Stimulated activated CD4-positive, alpha-beta T cell treated with anti-CD3 and anti-CD28 coated beads, Interleukin-2, amount 100 ng/mL, for 24 hours (primary cell): ENCODE measurements at regions not wholly inside any gene's neighbourhood (a gene's known extent, or its start where the extent isn't known, plus 50 kb on each side); places are given as distances from the start of the nearest gene placed in this dataset.
"Not testable (repeated sequence)": the region's sequence is repeated elsewhere in the genome, so short reads cannot be mapped to it uniquely, and the experiment has no call there.

Experiments used
- DNase-seq, 2 donors: peaks; one replicate each; pipeline ENCODE4 v3.0.0-alpha.2; 2020

DNA sequence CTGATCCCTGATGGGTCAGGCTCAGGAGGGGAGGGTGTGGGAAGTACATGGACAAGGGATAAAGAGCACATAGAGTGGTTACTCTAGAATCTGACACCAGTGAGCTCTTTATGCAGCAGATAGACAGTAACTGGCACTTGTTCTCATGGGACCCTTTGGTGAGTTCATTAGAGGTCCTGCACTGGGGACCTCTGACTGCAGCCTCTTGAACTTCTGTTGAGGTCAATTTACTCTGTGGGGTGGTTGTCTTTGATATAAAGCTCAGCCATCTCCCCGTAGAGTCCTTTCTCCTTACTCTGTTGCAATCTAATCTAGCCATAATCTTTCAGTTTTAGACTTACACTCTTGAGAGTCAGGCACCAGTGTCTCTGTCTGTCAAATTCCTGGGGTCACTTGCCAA, 222.4 kb downstream of the GPAT3 start:
- DNase-seq, result no peak

DNA sequence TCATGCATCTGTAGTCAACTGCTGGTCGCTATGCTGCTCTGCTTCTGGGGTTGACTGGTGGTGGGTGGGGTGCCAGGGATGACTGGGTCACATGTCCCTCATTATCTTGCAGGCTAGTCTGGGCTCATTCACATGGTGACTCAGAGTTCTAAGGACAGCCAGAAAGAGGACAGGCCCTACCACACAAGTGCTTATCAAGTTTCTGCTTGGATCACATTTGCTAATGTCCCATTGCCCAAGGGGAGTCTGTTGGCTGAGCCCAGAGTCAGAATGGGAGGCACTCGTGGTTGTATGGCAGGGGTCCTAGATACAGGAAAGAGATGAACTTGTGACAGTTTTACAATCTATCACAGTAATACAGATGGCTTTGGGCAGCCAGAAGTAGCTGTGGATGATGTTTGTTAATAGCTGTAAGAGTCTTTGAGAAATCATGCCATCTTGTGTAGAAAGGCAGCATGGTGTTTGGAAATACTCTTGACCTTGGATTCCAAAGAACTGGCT, 221.3 kb downstream of the GPAT3 start:
- DNase-seq, result no peak

DNA sequence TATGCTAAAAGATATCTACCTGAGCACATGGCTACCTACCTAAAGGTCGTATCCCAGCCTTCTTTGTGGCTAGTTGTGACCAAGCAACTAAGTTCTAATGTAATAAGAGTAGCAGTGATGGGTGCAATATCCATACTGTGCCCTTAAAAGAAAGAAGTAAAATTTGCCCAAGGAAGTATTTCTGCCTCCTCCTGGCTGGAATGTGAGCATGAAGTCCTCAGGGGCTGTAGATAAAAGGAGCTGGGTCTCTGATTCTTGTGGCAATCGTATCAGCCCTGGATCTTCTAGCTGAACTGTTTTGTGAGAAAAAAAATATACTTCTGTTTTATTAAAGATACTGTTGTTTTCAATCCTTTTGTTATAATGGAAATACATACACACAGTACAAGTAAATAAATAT, 217.4 kb downstream of the GPAT3 start:
- no peak for DNase-seq

DNA sequence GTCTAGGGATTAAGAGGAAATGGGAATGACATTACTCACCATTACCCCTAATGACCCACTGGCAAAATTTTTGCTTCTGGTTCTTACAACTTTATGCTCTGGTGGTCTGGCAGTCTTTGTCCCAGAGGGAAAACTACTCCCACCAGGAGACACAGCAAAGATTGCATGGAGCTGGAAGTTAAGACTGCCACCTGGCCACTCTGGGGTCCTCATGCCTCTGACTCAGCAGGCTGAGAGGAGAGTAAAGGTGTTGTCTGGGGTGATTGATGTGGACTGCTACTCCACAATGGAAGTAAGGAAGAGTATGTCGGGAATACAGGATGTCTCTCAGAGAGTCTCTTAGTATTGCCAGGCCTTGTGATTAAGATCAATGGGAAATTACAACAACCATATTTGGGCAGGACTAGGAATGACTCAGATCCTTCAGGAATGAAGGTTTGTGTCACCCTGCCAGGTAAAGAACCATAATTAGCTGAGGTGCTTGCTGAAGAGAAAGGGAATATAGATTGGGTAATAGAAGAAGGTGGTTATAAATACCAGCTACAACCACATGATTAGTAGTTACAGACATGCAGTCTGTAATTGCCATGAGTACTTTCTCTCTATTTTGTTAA, 215.5 kb downstream of the GPAT3 start:
- DNase-seq, result no peak

DNA sequence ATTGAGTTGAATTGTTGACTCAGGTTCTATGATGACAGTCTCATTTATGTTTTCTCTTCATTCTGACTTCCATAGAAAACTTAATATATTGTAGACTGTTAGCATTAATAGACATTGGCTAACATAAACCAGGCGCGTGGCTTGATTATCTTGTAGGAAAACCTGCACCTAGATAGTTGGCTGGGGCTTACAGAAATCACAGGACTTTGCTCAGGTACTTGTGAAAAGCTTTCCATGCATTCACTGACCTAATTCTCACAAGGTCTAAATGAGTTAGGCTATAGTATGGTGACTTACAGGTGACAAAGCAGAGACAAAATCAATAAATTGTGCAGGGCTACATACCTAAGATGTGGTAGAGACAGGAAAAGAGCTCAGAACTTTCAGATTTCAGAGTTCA, 212.8 kb downstream of the GPAT3 start:
- no peak for DNase-seq

DNA sequence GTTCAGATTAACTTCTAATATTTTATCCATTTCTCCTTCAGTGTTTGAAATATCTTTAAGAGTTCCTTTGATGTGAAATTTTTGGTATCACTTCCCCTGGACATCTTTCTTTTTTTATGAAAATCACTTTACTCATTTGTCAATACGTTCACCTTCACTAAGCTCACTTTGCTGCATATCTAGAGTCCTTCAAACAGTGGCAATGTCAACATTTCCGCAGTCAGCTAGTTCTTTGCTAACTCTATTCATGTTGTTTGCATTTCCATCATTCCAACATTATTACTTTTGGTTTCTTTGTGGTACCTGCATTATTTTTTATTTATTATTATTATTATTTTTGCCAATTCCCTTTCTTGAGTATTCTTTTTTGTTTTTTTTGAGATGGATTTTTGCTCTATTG, 203.0 kb downstream of the GPAT3 start:
- no peak for DNase-seq

DNA sequence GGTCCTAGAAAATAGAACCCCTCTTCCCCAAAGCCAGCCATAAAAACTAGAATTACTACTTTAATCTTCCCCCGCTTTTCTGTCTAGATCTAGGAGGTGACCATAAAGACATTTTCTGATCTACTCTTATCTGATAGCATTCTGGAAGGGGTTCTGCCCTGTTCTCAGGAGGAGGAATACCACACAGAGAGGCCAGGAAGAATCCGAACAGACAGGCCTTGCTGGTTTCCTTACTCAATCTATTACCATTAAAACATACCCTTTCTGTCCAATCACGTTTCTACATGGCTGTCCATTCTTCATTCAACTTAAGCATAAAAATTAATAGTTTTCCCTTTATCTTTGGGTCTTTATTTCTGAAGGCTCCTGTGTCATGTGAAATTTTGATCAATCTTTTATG, 198.7 kb downstream of the GPAT3 start:
- DNase-seq, result no peak

DNA sequence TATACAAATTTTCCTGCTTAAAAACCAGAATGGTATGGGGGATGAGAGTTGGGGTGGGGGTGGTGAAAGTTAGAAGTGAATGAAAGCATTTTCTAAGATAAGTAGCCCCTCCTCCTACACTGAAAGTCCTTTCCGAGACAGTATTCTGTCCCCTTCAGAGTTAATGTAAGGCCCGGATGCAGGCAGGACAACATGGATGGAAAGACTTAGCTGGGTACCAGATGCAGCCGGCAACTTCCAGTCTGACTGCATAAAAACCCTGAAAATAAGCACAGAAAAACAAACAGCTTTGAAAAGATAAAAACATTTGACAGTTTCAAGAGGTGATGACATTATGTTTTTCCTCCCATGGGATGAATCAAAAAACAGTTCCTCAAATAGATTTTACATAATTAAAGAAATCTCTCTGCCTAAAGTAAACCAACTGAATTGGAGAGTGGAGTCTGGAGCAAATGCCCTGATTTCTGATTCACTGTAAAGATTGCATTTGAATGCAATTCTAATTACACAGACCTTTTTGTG, 196.3 kb downstream of the GPAT3 start:
- no peak for DNase-seq

DNA sequence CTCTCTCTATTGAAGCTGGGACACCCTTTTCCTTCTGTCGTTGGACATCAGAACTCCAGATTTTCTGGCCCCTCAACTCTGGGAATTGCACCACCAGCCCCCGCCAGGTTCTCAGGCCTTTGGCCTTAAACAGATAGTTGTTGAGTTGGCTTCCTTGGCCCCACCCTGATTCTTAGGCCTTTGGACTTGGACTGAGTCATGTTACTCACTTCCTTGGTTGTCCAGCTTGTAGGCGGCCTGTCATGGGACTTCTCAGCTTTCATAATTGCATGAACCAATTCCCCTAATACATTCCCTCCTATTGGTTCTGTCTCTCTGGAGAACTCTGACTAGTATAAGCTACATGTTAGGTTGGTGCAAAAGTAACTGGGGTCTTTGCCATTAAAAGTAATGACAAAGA, 195.7 kb downstream of the GPAT3 start:
- no peak for DNase-seq

DNA sequence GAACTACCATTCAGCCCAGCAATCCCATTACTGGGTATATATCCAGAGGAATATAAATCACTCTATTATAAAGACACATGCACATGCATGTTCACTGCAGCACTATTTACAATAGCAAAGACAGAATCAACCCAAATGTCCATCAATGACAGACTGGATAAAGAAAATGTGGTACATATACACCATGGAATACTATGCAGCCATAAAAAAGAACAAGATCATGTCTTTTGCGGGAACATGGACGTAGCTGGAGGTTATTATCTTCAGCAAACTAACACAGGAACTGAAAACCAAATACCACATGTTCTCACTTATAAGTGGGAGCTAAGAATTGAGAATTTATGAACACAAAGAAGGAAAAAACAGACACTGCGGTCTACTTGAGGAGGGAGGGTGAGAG, 195.1 kb downstream of the GPAT3 start:
- not testable (repeated sequence) for DNase-seq

DNA sequence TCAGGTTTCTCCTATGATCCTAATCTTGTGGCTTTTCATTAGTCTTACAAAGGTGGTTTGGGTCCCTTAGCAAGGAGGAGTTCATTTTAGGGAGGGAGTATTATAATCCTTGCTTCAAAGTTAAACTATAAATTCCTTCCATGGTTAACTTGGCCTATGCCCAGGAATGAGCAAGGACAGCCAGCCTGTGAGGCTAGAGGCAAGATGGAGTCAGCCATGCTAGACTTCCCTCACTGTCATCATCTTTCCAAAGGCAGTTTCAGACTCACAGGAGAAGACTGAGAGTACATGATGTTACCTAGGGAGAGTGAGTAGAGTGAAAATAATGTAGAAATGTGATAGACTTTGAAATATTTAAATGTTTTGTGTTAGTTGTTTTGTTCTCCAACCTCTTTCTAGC, 192.3 kb downstream of the GPAT3 start:
- DNase-seq, result no peak

DNA sequence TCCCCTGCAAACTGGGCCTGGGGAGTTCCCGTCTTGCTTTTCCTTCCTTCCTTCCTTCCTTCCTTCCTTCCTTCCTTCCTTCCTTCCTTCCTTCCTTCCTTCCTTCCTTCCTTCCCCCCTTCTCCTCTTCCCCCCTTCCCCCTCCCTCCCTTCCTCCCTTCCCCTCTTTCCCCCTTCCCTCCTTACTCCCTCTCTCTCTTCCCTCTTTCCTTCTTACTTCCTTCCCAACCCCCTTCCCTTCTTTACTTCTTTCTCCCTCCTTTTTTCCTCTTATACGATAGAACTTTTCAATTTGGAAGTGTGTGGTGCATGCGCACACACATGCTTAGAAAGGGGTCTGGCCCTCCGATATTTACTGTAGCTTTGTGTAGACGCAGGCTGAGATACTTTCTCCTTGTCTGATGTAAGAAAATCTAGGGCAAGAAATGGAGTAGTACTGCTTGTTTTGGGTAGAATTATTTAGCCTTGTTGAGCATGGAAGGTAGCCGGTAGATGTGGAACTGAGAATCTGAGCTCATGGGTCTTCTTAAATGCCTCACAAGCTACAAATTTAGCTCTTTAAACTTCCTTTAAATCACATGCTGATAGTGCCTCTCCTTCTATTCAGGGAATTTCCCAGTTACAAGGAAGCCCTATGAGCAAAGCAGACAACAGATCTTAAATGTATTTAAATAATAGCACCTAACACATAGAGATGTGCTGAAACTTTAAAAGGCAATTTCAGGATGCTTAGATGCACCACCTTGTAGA, 189.6 kb downstream of the GPAT3 start:
- no peak for DNase-seq

DNA sequence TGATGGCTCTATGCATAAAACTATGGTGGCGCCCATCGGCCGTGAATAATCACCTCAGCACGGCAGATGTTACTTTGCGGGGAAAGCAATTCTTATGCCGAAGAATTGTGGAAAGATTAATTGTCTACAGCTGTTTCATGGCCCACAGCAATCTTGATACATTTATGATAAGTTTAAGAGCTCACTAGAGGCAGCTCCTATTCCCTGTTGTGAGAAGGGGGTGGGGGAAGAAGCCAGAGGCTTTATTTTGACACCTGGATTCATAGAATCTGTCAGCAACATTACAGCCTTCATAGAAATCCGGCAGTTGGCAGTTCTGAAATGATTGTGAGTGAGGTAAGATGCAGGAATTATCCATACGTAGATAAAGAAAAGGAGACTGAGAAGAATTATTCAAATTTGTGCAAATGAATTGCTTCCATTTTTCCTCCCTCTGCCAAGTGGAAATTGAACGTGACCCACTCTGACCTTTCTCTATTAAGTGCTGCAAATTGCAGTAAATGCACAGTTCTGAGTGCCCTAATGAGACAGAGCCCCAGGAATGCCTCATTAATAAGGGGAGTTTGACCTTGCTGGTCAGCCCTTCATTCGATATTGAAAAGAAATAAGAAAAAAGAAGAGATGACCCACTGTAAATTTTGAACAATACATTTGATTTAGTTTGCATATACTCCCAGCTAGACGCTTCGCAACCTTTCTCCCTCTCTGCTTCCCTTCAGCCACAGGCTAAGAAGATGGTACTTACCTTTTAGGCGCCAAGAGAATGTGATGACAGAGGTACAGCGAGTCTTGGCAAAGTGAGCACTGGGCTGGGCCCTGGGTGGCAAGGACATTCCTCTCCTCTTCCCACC, 188.8 kb downstream of the GPAT3 start:
- no peak for DNase-seq

DNA sequence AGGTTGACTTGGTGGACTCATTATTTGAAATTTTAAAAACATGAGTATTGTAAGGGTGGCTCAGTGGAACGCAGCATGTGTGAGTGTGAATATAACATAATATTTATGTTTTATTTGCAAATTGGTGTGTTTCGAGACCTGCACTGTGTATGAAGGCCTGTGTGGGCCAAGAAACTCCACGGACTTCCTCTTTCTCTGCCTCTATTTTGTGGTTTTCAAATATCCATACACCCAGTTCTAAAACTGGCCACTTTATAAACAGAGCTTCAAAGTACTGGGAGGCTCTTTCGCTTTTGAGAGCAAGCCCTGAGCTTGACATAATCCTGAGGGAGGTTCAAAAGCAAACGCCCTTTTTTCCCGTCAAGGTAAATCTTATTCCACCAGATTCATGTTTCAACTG, 187.7 kb downstream of the GPAT3 start:
- no peak for DNase-seq

DNA sequence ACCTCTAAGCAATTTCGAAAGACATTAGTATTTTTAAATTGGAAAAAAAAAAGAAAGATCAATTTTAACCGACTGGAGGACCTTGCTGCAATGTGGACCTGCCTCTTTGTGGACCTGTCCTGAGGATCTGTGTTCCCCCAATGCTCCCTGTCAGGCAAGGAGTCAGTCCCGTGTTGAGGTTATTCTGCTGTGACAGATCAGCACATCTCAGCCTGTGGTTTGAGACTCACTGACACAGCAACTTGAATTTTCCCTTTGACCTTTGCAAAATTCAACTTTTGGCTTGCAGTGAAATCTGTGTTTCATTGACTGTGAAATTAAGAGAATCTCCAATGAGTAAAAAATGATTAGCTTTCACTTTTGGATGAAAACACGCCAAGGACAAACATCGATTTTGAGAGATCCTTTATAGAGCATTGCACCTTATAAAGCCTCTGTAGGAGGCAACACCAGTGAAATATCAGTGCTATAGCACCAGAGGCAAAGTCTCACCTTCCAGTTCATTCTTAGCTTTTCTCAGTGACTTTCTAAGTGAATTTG, 186.9 kb downstream of the GPAT3 start:
- DNase-seq, result no peak

DNA sequence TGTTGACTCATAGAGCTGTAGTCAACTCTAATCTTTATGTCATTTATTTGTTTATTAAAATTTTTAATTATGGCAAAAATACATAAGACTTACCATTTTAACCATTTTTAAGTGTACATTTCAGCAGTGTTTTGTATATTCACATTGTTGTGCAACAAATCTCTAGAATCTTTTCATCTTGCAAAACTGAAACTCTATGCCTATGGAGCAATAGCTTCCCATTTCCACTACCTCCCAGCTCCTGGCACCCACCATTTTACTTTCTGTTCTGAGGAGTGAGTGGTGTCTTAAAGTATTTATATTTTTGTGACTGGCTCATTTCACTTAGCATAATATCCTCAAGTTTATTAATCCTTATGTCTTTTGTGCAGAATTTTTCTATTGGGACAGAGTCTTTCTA, 181.0 kb downstream of the GPAT3 start:
- no peak for DNase-seq

DNA sequence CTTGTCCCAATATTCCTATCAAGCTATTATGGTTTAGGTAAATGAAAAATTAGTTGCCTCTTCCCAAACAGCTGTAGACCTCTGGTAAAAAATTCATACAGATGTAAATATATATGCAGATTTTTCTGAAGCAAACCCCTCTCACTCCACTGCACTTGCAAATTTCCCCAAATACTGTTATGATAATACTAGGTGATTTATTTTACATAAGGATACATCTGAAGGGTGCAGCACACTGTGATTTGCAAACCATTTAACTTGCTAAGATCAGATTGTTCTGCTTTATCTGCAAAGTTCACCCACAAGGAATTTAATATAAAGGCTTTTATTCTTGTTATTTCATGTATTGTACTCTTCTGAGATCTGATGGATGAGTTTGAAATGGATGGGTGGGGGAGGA, 177.0 kb downstream of the GPAT3 start:
- DNase-seq, result no peak

DNA sequence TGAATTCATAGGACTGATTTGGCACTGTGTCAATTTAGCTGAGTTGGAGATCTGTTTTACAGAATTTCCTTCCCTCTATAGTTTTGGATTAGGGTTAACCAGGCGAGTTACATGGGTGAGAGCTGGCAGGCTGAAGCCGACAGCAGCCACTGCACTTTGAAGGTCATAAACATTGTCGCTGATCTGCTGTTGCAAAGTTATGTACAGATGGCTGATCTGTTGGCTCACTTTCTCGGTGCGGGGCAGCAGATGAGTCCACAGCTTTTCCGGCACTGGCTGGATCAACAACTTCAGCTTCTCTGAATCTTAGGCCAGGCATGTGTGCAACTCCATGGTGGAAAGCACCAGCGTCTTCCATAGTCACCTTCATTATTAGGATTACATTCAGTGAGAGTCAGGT, 173.7 kb downstream of the GPAT3 start:
- no peak for DNase-seq

DNA sequence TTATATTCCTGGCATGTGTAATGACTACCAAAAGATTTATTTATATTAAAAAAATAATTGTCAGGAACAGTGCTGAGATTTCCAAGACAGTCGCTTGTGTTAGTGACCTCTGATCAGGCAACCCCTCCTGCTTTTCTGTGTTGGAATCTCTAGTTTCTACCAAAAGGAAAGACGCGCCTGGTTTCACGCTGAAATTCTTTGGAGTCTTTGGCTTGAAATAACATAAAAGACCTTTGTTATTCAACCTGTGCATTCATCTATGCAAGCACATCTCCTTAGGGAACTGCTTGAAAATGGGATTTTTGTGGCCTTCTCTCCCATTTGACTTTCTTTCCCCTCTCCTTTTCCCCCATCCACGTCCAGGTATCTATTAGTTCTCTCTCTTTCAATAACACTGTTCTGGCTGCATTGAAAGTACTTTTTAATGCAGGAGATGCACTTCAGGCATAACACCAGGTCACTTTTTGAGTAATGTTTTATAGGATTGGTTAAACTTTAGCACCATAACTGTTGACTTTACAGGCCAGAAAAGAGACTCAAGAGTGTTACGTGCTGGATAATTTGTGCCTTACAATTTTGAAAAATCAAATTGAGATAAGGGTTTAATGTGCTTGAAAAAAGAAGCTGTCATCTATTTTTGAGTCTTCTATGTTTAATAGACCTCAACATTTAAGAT, 172.7 kb downstream of the GPAT3 start:
- no peak for DNase-seq

DNA sequence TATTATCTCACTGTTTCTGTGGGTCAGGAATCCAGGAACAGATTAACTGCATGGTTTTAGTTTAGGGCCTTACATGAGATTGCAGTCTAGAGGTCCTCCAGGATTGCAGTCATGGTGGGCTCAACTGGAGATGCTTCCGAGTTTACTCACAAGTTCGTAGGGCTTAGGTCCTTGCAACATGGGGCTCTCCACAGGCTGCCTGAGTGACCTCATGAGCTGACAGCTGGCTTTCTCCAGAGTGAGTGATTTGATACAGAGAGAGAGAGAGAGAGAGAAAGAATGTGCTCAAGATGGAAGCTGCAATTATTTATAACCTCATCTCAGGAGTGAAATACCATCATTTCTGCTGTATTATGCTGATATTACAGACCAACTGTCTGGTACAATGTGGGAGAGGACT, 168.9 kb downstream of the GPAT3 start:
- DNase-seq, result no peak

DNA sequence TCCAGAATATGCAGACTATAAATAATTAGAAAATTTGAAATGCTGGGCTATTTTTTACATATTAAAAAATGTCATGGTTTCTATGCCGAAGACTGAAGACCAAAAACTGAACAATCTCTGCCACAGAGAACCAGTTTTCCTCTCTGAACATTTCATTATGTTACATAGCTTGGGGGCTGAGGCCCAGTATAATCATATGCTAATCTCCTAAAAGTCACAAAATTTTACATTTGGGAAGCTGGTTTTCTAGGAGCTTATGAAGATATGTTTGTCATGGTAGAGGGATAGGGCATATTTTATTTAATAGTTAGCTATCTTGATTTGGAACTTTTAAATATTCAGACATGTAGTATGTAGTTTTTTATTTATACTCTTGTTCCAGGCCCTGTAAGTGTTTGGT, 167.8 kb downstream of the GPAT3 start:
- no peak for DNase-seq

DNA sequence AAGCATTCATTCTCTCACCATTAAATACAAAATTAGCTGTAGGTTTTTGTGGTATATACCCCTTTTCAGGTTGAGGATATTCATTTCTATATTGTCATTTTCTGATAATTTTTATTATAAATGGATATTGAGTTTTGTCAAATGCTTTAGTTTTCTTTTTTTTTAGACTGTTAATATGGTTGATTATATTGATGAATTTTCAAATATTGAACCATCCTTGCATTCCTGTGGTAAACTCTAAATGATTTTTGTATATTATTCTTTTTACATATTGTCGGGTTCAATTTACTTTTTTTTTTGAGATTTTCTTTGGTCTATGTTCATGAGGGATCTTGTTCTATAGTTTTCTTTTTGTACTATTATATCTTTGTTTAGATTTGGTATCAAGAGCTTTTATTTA, 165.1 kb downstream of the GPAT3 start:
- no peak for DNase-seq

DNA sequence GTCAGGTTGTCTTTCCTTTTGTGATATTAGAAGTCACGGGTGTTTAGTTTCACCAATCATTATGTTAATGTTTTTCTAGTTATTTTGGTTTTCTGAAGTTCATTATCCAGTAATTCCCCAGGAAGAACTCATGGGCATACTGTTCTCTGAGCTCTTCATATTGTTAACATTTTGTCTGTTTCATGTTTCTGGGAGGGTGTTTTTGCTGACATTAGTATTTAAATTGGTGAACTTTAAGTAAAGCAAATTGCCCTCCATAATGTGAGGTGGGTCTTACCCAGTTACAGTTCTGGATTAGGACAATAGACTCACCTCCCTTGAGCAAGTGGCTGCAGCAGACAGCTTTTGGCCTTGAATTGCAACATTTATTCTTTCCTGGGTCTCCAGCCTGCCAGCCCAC, 163.4 kb downstream of the GPAT3 start:
- no peak for DNase-seq
